Left hindlimb (tissue), 1 donor: ENCODE measurements at regions not wholly inside any gene's neighbourhood (a gene's known extent, or its start where the extent isn't known, plus 50 kb on each side); places are given as distances from the start of the nearest gene placed in this dataset.

Experiments
- DNase-seq: peaks from one replicate; pipeline ENCODE4 v3.0.0-alpha.2; 2018

GRCh38 chr3:152056073-152056472 lies 182.6 kb downstream of the SUCNR1 start:
- no peak for DNase-seq

- DNase-seq: no peak
Observed at GRCh38 chr3:152056481-152056880, 183.0 kb downstream of the SUCNR1 start.

- DNase-seq: no peak
Observed at GRCh38 chr3:152056987-152057386, 183.5 kb downstream of the SUCNR1 start.

GRCh38 chr3:152058856-152059255 lies 185.4 kb downstream of the SUCNR1 start:
- DNase-seq: no peak

- no peak for DNase-seq
Observed at GRCh38 chr3:152060701-152061100, 187.3 kb downstream of the SUCNR1 start.

- DNase-seq: no peak
Observed at GRCh38 chr3:152061296-152061695, 187.9 kb downstream of the SUCNR1 start.

GRCh38 chr3:152069871-152070270 lies 196.4 kb downstream of the SUCNR1 start:
- no peak for DNase-seq

GRCh38 chr3:152071315-152071714 lies 197.4 kb upstream of the MBNL1 start:
- DNase-seq: no peak

GRCh38 chr3:152071924-152072323 lies 196.8 kb upstream of the MBNL1 start:
- DNase-seq: no peak

GRCh38 chr3:152073267-152073666 lies 195.5 kb upstream of the MBNL1 start:
- no peak for DNase-seq

GRCh38 chr3:152076148-152076547 lies 192.6 kb upstream of the MBNL1 start:
- DNase-seq: no peak

GRCh38 chr3:152079980-152080379 lies 188.7 kb upstream of the MBNL1 start:
- DNase-seq: no peak

GRCh38 chr3:152083135-152083534 lies 185.6 kb upstream of the MBNL1 start:
- DNase-seq: no peak

- no peak for DNase-seq
Observed at GRCh38 chr3:152084441-152085158, 184.1 kb upstream of the MBNL1 start.

GRCh38 chr3:152087153-152087552 lies 181.6 kb upstream of the MBNL1 start:
- no peak for DNase-seq

GRCh38 chr3:152089528-152089927 lies 179.2 kb upstream of the MBNL1 start:
- DNase-seq: no peak

- no peak for DNase-seq
Observed at GRCh38 chr3:152091725-152092124, 177.0 kb upstream of the MBNL1 start.

GRCh38 chr3:152093901-152094300 lies 174.8 kb upstream of the MBNL1 start:
- DNase-seq: no peak

GRCh38 chr3:152094406-152094805 lies 174.3 kb upstream of the MBNL1 start:
- DNase-seq: no peak

- DNase-seq: no peak
Observed at GRCh38 chr3:152095472-152095871, 173.3 kb upstream of the MBNL1 start.

GRCh38 chr3:152096280-152096906 lies 172.3 kb upstream of the MBNL1 start:
- no peak for DNase-seq

GRCh38 chr3:152097120-152097519 lies 171.6 kb upstream of the MBNL1 start:
- no peak for DNase-seq

GRCh38 chr3:152097770-152098169 lies 171.0 kb upstream of the MBNL1 start:
- no peak for DNase-seq

GRCh38 chr3:152100491-152101132 lies 168.1 kb upstream of the MBNL1 start:
- DNase-seq: no peak
